Ascending aorta (tissue), 2 donors: ENCODE measurements at regions not wholly inside any gene's neighbourhood (a gene's known extent, or its start where the extent isn't known, plus 50 kb on each side); places are given as distances from the start of the nearest gene placed in this dataset.
"Not testable (repeated sequence)": the region's sequence is repeated elsewhere in the genome, so short reads cannot be mapped to it uniquely, and the experiment has no call there.

Experiments
- DNase-seq, 2 donors: peaks; one replicate each; pipeline ENCODE4 v3.0.0-alpha.2; 2019; ENCODE audit warnings: low spot score in 2 of 2
- H3K27ac ChIP-seq, 2 donors: fragments of 200-600 bp; sonication (generic); one replicate each; pipeline ENCODE4 v1.5.1; 2016 to 2017; ENCODE audit warnings: mild to moderate bottlenecking in 1 of 2
- H3K27me3 ChIP-seq: fragments of 200-600 bp; sonication (generic); one replicate; pipeline ENCODE4 v1.5.1; 2017
- H3K36me3 ChIP-seq, 2 donors: fragments of 200-600 bp; sonication (generic); one replicate each; pipeline ENCODE4 v1.5.1; 2016
- H3K4me1 ChIP-seq, 2 donors: fragments of 200-600 bp; sonication (generic); one replicate each; pipeline ENCODE4 v1.5.1; 2016 to 2017; ENCODE audit warnings: mild to moderate bottlenecking in 1 of 2
- H3K4me3 ChIP-seq, 2 donors: fragments of 200-600 bp; sonication (generic); one replicate each; pipeline ENCODE4 v1.5.1; 2016 to 2017; ENCODE audit warnings: mild to moderate bottlenecking in 1 of 2
- H3K9me3 ChIP-seq, 2 donors: fragments of 200-600 bp; sonication (generic); one replicate each; pipeline ENCODE4 v1.5.1; 2016
- intact Hi-C: fragments of 100-400 bp; cut with DNase I; formaldehyde crosslinking; loops from one replicate; pipeline ENCODE4 v1.15.1; 2023
- TF ChIP-seq, protein P1 (sequence below), 3 experiments: fragments of 200-600 bp in 2 of 3; fragments of 450-650 bp in 1 of 3; sonication (generic) in 2 of 3; IDR thresholded peaks; one replicate each; pipeline ENCODE4 v1.5.1; 2016 to 2019; ENCODE audit warnings: antibody characterized with exemption in 3 of 3, mild to moderate bottlenecking in 1 of 3, moderate library complexity in 1 of 3

- no peaks in the 10 kb centered on the region for H3K27me3 ChIP-seq
- no peaks in the 10 kb centered on the region for H3K36me3 ChIP-seq
- intact Hi-C loops: no loop called here
- TF ChIP-seq, protein P1, sequence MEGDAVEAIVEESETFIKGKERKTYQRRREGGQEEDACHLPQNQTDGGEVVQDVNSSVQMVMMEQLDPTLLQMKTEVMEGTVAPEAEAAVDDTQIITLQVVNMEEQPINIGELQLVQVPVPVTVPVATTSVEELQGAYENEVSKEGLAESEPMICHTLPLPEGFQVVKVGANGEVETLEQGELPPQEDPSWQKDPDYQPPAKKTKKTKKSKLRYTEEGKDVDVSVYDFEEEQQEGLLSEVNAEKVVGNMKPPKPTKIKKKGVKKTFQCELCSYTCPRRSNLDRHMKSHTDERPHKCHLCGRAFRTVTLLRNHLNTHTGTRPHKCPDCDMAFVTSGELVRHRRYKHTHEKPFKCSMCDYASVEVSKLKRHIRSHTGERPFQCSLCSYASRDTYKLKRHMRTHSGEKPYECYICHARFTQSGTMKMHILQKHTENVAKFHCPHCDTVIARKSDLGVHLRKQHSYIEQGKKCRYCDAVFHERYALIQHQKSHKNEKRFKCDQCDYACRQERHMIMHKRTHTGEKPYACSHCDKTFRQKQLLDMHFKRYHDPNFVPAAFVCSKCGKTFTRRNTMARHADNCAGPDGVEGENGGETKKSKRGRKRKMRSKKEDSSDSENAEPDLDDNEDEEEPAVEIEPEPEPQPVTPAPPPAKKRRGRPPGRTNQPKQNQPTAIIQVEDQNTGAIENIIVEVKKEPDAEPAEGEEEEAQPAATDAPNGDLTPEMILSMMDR (IDR thresholded peaks at IDR 0.05): no peak
- H3K4me3 ChIP-seq: no peak overlapping the region
- H3K4me1 ChIP-seq: no peaks in the 10 kb centered on the region
- no peak overlapping the region for H3K27ac ChIP-seq
- DNase-seq: no peak
- no peaks in the 10 kb centered on the region for H3K9me3 ChIP-seq
These were observed 90.3 kb upstream of the ERCC6L2 start for GRCh38 chr9:95785209-95785608.

- intact Hi-C loops: no loop called here
- no peak overlapping the region for H3K4me3 ChIP-seq
- TF ChIP-seq, protein P1 (IDR thresholded peaks at IDR 0.05): no peak
- no peaks in the 10 kb centered on the region for H3K9me3 ChIP-seq
- H3K36me3 ChIP-seq: no peaks in the 10 kb centered on the region
- no peaks in the 10 kb centered on the region for H3K4me1 ChIP-seq
- no peaks in the 10 kb centered on the region for H3K27me3 ChIP-seq
- no peak overlapping the region for H3K27ac ChIP-seq
- no peak for DNase-seq
These were observed 91.2 kb upstream of the ERCC6L2 start for GRCh38 chr9:95784318-95784717.

DNA sequence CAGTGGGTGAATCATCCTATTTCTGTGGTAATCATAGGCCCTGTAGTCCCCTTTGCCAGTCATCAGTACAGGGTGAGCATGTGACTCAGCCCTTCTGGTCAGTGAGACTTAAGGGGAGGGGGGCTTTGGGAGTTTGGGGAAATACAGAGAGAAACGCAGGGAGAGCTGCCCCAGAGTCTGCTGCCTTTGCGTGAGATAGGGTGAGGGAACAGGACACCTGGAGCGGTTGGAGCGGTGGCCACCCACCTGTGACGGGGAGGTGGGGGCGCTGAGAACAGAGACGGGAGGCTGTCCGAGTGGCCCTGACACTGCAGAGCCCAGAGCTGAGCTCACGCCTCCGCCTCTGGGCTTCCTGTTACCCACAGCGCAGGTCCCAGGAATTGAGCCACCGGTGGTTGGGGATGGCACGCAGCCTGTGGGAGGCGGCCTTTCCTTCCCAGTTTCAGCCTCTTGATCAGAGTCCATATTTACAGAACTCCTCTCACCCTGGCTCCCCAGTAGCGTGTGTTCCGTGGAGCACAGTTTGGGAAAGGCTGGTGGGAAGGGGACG, 92.0 kb upstream of the ERCC6L2 start:
- Histone ChIP-seq H3K4me1 (no peaks in the 10 kb centered on the region), H3K27me3 (no peaks in the 10 kb centered on the region), H3K9me3 (no peaks in the 10 kb centered on the region), H3K36me3 (no peaks in the 10 kb centered on the region), H3K27ac (no peak overlapping the region), H3K4me3 (no peak overlapping the region)
- DNase-seq: no peak
- TF ChIP-seq, protein P1 (IDR thresholded peaks at IDR 0.05): no peak
- intact Hi-C loops: no loop called here

DNA sequence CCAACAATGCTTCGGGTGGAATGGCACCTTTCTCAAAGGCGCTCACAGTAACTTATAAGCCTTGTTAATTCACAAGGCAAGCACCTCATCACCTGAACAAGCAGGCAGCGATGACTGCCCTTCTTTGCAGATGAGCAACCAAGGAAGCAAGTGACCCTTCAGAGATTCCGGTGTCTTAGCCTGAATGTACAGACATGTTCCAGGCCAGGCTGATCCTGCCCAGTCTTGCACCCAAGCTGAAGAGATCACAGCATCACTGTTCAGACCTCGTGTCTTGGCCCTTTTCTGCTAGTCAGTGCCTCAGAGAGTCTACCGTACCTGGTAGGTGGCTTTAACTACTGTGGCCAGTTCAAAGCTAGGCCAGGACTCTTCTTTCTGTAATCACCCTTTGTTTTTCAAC, 94.7 kb upstream of the ERCC6L2 start:
- Histone ChIP-seq H3K9me3 (no peaks in the 10 kb centered on the region), H3K4me1 (no peaks in the 10 kb centered on the region), H3K4me3 (no peak overlapping the region), H3K36me3 (no peaks in the 10 kb centered on the region), H3K27ac (no peak overlapping the region), H3K27me3 (no peaks in the 10 kb centered on the region)
- TF ChIP-seq, protein P1 (IDR thresholded peaks at IDR 0.05): no peak
- intact Hi-C loops: no loop called here
- DNase-seq: no peak

DNA sequence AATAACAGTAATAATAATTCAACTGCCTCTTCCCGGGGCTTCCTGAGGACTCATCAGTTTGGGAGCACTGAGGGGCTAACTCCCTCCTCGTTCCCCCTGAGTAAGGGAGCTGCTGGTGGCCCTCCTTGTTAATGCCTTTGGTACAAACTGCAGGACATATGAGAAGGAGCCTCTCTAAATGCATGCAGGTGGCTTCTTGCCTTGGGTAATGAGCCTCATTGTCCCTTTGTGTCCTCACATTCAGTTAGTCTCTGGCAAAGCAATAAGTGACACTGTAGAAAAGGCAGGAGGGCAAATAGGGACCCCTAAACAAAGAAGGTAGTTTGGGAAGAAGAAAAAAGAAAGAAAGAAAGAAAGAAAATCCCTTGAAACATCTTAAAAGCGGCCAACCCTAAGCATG, 95.4 kb upstream of the ERCC6L2 start:
- Histone ChIP-seq H3K27ac (no peak overlapping the region), H3K27me3 (no peaks in the 10 kb centered on the region), H3K36me3 (no peaks in the 10 kb centered on the region), H3K4me3 (no peak overlapping the region), H3K4me1 (no peaks in the 10 kb centered on the region), H3K9me3 (no peaks in the 10 kb centered on the region)
- intact Hi-C loops: no loop called here
- no peak for DNase-seq
- TF ChIP-seq, protein P1 (IDR thresholded peaks at IDR 0.05): no peak

- H3K27ac ChIP-seq, H3K9me3 ChIP-seq, intact Hi-C loops, H3K27me3 ChIP-seq, H3K36me3 ChIP-seq, DNase-seq, H3K4me3 ChIP-seq, H3K4me1 ChIP-seq: not testable (repeated sequence)
These were observed 95.9 kb upstream of the ERCC6L2 start for GRCh38 chr9:95779597-95779996.
